ENCODE measurements at regions not wholly inside any gene's neighbourhood (a gene's known extent, or its start where the extent isn't known, plus 50 kb on each side); places are given as distances from the start of the nearest gene placed in this dataset.
A peak's percentile ranks its signal among the peaks of the same experiment; 100 is the strongest.
"Not testable (repeated sequence)": the region's sequence is repeated elsewhere in the genome, so short reads cannot be mapped to it uniquely, and the experiment has no call there.

GRCh38 chr4:3596957-3597733, 64.9 kb upstream of the LRPAP1 start:
- DNase-seq (ENCODE audit: low read depth): not testable (repeated sequence)

- not testable (repeated sequence) for DNase-seq (ENCODE audit: low read depth)
Measured at GRCh38 chr4:3595627-3596291, 63.5 kb upstream of the LRPAP1 start.

DNA sequence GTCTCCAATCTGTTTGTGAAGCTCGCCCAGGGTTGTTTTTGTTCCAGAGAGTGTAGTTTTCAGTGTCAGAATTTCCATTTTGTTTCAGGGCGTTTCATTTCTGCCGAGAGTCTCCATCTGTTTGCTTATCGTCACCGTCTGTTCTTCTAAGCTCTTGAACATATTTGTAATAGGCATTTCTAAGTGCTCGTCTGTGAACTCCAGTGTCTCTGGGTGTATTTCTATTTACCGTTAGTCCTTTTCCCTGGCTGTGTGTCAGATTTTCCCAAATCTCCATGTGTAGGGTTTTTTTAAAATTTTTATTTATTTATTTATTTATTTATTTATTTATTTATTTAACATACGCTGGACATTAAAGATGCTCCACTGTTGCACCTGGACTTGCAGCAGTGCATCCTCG, 62.5 kb upstream of the LRPAP1 start:
- not testable (repeated sequence) for DNase-seq (ENCODE audit: low read depth)

- DNase-seq (ENCODE audit: low read depth): peak; percentile 19
Measured at GRCh38 chr4:3589946-3590924, 58.0 kb upstream of the LRPAP1 start.

DNA sequence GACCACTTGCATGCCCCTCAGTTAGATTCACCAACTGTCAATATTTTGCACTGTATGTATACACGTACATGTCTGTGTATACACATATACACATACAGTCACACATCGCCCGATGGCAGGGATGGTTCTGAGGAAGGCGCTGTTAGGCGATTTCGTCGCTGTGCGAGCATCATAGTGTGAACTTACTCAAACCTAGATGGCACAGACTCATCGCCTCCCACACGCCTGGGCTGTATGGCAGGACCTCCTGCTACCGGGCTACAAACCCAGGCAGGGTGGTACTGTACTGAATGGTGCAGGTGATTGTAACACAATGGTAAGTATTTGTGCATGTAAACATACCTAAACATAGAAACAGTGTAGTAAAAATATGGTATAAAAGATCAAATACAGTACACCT, 57.2 kb upstream of the LRPAP1 start:
- DNase-seq (ENCODE audit: low read depth): not testable (repeated sequence)

GRCh38 chr4:3588517-3589194, 56.4 kb upstream of the LRPAP1 start:
- DNase-seq (ENCODE audit: low read depth): not testable (repeated sequence)

GRCh38 chr4:3586596-3586995, 54.4 kb upstream of the LRPAP1 start:
- DNase-seq (ENCODE audit: low read depth): not testable (repeated sequence)

DNA sequence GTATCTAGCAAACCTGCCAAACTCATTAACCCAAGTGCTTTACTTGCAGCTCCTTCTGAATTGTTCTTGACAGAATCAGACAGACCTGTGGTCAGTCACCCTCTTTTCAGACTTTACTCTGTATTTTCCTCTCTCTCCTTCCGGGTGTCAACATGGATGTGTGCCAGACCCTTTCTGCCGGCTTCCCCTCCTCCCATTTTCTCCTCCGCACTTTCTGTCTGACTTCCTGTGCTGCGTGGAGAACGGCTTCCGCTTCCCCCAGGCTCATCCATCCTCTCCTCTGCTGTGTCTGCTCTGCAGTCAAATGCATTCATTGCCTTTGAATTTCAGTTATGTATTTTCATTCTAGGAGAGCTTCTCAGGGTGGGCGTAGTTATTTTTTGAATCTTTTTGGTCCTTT, 53.3 kb upstream of the LRPAP1 start:
- not testable (repeated sequence) for DNase-seq (ENCODE audit: low read depth)

GRCh38 chr4:3582091-3582475, 49.9 kb upstream of the LRPAP1 start:
- DNase-seq (ENCODE audit: low read depth): no peak

Data from myocyte (in vitro differentiated cells).